Osteocyte (in vitro differentiated cells): ENCODE measurements at regions not wholly inside any gene's neighbourhood (a gene's known extent, or its start where the extent isn't known, plus 50 kb on each side); places are given as distances from the start of the nearest gene placed in this dataset.

Experiments
- DNase-seq: peaks from one replicate; pipeline ENCODE4 v3.0.0; 2021; ENCODE audit warnings: mixed read lengths; ENCODE audit not compliant: unreplicated experiment; ENCODE audit errors: extremely low spot score
- H3K27ac Mint-ChIP-seq: one replicate; pipeline ENCODE4 v1.8.0; 2021; ENCODE audit warnings: mild to moderate bottlenecking, mixed read lengths; ENCODE audit not compliant: unreplicated experiment
- H3K27me3 Mint-ChIP-seq: one replicate; pipeline ENCODE4 v1.8.0; 2021; ENCODE audit warnings: mixed read lengths; ENCODE audit not compliant: unreplicated experiment
- H3K36me3 Mint-ChIP-seq: one replicate; pipeline ENCODE4 v1.8.0; 2021; ENCODE audit warnings: mixed read lengths; ENCODE audit not compliant: unreplicated experiment
- H3K4me1 Mint-ChIP-seq: one replicate; pipeline ENCODE4 v1.8.0; 2021; ENCODE audit warnings: mixed read lengths; ENCODE audit not compliant: unreplicated experiment
- H3K4me3 Mint-ChIP-seq: one replicate; pipeline ENCODE4 v1.8.0; 2021; ENCODE audit warnings: mild to moderate bottlenecking, moderate library complexity, mixed read lengths; ENCODE audit not compliant: unreplicated experiment
- H3K9me3 Mint-ChIP-seq: one replicate; pipeline ENCODE4 v1.8.0; 2021; ENCODE audit warnings: mixed read lengths; ENCODE audit not compliant: unreplicated experiment
- CTCF ChIP-seq: fragments of 200-600 bp; sonication (generic); IDR thresholded peaks from 2 replicates; pipeline ENCODE4 v1.5.0; 2021; ENCODE audit warnings: antibody characterized with exemption, mild to moderate bottlenecking, moderate library complexity

DNA sequence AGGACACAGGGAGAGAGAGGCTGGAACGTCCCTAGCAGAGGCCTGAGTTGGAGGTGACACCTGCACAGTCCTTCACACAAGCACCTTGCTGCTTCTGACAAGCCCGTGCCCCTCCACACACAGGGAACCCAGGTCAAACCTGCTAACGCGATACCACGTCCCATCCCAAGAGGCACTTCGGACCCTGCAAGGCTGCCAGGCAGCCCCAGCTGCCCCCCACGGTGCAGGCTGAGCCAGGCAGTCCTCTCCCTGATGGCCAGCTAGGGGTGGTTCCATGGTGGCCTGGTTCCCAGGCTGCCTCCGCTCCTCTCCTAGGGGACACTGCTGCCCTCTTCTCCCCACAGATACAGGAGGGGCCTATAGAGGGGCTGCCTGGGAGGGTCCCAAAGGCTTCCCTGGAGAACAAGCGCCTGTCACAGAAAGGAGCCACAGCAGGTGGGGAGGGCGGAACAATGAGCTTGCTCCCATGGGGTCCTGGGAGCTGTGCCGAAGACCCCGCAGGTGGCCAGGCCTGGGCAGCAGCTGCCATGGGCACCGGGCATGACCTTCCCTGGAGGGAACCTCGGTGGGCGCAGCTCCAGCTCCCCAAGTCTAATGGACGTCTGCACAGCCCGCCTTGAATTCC lies 434.2 kb upstream of the MYT1L start:
- no peak for DNase-seq
- no peak for TF ChIP-seq CTCF
- H3K27ac Mint-ChIP-seq, result no peak overlapping the region
- H3K4me1 Mint-ChIP-seq, result no peaks in the 10 kb centered on the region
- H3K27me3 Mint-ChIP-seq, result no peaks in the 10 kb centered on the region
- no peaks in the 10 kb centered on the region for H3K36me3 Mint-ChIP-seq
- H3K9me3 Mint-ChIP-seq, result peaks cover 27% of the 10 kb centered on the region
- no peak overlapping the region for H3K4me3 Mint-ChIP-seq

DNA sequence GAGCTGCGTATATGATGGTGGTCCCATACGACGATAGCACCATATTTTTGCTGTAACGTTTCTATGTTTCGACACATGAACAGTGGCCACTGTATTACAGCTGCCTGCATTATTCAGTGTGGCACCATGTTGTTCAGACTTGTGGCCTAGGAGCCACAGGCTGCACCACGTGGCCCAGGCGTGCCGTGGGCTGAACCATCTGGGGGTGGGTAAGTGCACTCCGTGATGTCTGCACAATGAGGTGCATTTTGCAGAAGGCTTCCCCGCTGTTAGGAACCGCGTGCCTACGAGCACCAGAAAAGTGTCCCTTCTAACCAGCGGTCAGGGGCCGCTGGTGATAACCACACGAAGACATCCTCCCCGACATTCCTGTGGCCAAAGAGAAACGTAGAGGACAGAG lies 433.7 kb upstream of the MYT1L start:
- Mint-ChIP-seq H3K36me3 (no peaks in the 10 kb centered on the region), H3K9me3 (peaks cover 27% of the 10 kb centered on the region), H3K4me1 (no peaks in the 10 kb centered on the region), H3K27ac (no peak overlapping the region), H3K4me3 (no peak overlapping the region), H3K27me3 (no peaks in the 10 kb centered on the region)
- TF ChIP-seq CTCF, result no peak
- no peak for DNase-seq

GRCh38 chr2:2764001-2764355 lies 432.9 kb upstream of the MYT1L start:
- Mint-ChIP-seq H3K36me3 (no peaks in the 10 kb centered on the region), H3K27ac (no peak overlapping the region)
- no peak for TF ChIP-seq CTCF

DNA sequence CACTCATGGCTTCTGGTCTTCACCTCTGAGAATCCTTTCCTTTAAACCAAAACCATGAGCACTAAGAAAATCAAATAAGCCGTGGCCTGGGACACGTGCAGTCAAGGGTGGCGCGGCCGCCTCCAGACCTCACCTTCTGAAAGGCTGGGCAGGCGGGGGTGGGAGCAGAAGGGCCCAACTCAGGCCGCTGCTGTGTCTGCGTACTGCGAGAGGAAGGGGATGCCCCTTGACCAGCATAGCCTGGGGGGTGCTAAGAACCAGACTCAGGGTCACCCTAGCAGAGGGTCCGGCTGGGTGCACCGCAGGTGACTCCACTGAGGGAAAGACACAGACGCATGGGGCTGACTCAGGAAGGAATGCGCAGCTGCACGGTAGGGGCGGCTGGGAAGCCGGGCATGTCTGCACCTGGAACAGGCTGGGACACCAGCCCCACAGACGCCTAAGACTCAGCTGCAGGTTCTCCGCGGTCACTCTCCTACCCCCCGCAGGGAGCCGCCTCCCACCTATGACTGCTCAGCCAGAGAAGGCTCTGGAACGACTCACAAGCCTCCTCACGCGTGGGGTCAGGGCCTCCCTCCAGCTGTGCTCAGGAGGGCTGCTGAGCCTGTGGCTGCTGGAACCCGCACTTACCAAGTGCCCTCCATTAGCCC lies 432.4 kb upstream of the MYT1L start:
- Mint-ChIP-seq H3K4me3 (no peak overlapping the region), H3K9me3 (peaks cover 36% of the 10 kb centered on the region), H3K4me1 (no peaks in the 10 kb centered on the region), H3K36me3 (no peaks in the 10 kb centered on the region), H3K27me3 (no peaks in the 10 kb centered on the region), H3K27ac (no peak overlapping the region)
- DNase-seq, result no peak
- TF ChIP-seq CTCF, result no peak

More at GRCh38 chr2:2764001-2764355, 432.9 kb upstream of the MYT1L start:
- Mint-ChIP-seq H3K27me3 (no peaks in the 10 kb centered on the region), H3K4me3 (no peak overlapping the region), H3K9me3 (peaks cover 34% of the 10 kb centered on the region), H3K4me1 (no peaks in the 10 kb centered on the region)
- DNase-seq, result no peak

DNA sequence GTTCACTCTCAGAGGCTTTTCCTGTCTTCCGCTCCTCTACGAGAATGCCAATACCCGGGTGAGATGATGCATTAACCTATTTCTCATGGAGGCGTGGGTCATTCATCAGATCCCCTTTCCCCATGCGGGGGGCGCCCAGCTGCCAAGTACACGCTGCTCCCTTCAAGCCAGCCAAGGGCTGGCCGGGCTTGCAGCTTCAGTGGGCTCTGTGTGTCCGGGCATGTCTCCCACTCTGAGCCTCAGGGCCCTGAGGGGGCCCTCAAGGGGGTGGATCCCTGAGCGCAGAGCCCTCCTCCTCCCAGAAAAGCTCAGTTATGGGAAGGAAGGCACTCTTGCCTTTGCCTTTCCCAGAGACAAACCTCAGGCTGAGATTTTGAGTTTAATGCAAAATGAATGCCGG lies 431.8 kb upstream of the MYT1L start:
- no peak for DNase-seq
- TF ChIP-seq CTCF, result no peak
- Mint-ChIP-seq H3K36me3 (no peaks in the 10 kb centered on the region), H3K9me3 (peaks cover 31% of the 10 kb centered on the region), H3K27ac (no peak overlapping the region), H3K4me1 (no peaks in the 10 kb centered on the region), H3K4me3 (no peak overlapping the region), H3K27me3 (no peaks in the 10 kb centered on the region)
